ENCODE measurements at regions not wholly inside any gene's neighbourhood (a gene's known extent, or its start where the extent isn't known, plus 50 kb on each side); places are given as distances from the start of the nearest gene placed in this dataset.

DNA sequence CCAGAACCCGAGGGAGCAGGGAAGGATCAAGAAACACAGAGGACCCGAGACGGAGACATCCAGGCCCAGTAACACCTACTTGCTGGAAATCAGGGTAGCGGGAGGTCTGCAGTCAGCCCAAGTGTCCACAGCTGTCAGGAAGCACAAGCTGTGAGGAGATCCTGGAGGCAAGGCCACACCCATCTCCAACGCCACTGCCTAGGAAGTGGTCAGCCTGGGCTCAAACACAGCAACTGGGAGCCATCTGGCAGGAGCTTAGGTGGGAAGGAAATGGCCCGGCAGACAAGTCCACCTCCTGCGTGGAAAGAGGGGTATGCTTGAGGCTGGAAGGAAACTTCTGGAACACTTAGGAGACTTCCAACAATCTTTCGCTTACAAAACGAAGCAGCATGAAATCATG is 407.1 kb downstream of the VPS13C start:
- TF ChIP-seq EZH2phosphoT487 (IDR thresholded peaks at IDR 0.05; ENCODE audit: low read depth, severe bottlenecking, unreplicated experiment) (no peak), EZH2 (IDR thresholded peaks at IDR 0.05; ENCODE audit: borderline replicate concordance) (no peak)
- TF ChIP-seq, protein P1, sequence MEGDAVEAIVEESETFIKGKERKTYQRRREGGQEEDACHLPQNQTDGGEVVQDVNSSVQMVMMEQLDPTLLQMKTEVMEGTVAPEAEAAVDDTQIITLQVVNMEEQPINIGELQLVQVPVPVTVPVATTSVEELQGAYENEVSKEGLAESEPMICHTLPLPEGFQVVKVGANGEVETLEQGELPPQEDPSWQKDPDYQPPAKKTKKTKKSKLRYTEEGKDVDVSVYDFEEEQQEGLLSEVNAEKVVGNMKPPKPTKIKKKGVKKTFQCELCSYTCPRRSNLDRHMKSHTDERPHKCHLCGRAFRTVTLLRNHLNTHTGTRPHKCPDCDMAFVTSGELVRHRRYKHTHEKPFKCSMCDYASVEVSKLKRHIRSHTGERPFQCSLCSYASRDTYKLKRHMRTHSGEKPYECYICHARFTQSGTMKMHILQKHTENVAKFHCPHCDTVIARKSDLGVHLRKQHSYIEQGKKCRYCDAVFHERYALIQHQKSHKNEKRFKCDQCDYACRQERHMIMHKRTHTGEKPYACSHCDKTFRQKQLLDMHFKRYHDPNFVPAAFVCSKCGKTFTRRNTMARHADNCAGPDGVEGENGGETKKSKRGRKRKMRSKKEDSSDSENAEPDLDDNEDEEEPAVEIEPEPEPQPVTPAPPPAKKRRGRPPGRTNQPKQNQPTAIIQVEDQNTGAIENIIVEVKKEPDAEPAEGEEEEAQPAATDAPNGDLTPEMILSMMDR (IDR thresholded peaks at IDR 0.05; ENCODE audit: poor library complexity), result no peak
